ENCODE measurements at regions not wholly inside any gene's neighbourhood (a gene's known extent, or its start where the extent isn't known, plus 50 kb on each side); places are given as distances from the start of the nearest gene placed in this dataset.
"Not testable (repeated sequence)": the region's sequence is repeated elsewhere in the genome, so short reads cannot be mapped to it uniquely, and the experiment has no call there.

DNA sequence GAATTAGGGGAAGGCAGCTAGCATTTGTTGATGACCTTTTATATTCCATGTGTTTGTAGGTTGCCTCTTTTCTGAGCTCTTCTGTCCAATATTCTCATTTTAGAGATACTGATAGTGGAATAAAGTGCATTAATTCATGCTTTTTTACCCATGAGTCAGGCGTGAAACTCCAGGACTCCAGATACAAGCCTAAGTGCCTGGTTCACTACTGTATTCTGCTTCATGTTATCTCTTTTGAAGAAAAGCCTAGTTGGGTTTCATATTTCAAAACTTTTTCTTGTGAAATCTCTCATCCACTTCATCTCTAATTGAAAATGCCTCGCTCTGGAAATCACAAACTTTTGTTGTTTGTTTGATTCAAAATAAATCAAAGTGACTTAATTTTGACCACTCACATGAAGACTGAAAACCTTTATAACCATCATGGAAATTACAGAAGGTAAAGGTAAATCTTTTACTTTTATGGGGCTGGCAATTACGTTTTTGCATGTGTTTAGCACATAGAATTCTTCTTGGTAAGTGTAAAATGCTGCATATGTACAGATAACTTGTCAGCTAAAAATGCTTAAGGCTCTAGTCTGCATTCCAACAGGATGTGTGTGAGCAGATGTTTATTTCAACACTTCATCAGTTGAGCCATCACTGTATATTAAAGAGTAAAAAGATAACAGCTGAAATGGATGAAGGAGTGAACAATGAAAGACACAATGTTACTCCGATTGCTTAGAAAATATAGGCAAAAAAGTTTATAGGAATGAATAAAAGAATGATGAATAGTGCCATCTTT is 961.8 kb upstream of the CELF2 start:
- no peak overlapping the region for H3K27ac ChIP-seq (ENCODE audit: low read length)
- H3K36me3 ChIP-seq (ENCODE audit: control insufficient read depth, insufficient read depth, low read length): no peaks in the 10 kb centered on the region
- no peak overlapping the region for H3K4me3 ChIP-seq (ENCODE audit: low read length)
- WGBS (ENCODE audit: insufficient coverage): no CpG with 5 or more reads among the region's 4 CpGs
- H3K4me1 ChIP-seq (ENCODE audit: control insufficient read depth, insufficient read depth, low read length): no peaks in the 10 kb centered on the region
- DNase-seq: no peak
- no peaks in the 10 kb centered on the region for H3K27me3 ChIP-seq (ENCODE audit: control insufficient read depth, insufficient read depth, low read length)
- no peaks in the 10 kb centered on the region for H3K9me3 ChIP-seq (replicated peaks; ENCODE audit: control insufficient read depth, low read depth, low read length)

DNA sequence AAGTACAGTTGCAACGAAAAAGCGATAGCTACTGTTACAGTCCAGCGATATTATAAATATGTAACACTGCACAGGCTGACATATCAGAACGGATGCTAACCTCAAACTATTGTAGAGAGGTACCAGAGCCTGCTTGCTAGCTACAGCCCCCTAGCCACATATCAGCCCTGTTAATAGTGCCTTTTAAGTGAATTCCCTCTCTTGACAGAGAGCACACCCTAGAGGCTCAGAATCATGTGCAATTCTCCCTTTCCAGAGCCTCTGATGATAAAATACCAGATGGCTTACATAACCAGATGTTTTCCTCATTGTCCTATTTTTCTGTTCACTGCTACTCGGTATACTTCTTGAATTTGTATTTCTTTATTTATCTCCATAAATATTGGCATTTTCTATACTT is 960.7 kb upstream of the CELF2 start:
- no peaks in the 10 kb centered on the region for H3K36me3 ChIP-seq (ENCODE audit: control insufficient read depth, insufficient read depth, low read length)
- H3K27me3 ChIP-seq (ENCODE audit: control insufficient read depth, insufficient read depth, low read length): no peaks in the 10 kb centered on the region
- H3K4me3 ChIP-seq (ENCODE audit: low read length): no peak overlapping the region
- H3K27ac ChIP-seq (ENCODE audit: low read length): no peak overlapping the region
- H3K9me3 ChIP-seq (replicated peaks; ENCODE audit: control insufficient read depth, low read depth, low read length): no peaks in the 10 kb centered on the region
- peak; percentile 81 for DNase-seq
- no peaks in the 10 kb centered on the region for H3K4me1 ChIP-seq (ENCODE audit: control insufficient read depth, insufficient read depth, low read length)
- 40% methylated on average over 1 of the region's 5 CpGs for WGBS (ENCODE audit: insufficient coverage)

DNA sequence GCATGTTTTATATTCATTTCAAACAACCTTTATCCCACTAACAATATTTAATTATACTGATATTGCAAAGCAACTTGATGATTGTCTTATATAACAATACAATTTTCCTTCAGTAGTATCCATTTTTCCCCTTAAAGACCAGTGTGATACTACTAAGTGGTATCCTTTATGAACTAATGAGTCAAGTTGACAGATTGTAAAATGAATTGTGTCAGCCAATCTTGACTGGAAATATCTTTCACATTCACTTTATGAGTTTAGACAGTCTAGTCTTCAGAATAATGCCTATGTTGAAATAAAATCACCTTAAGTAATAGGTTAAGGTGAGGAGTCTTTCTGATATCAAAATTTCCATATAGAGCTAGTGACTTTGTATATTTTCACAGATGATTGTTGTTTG is 950.0 kb upstream of the CELF2 start:
- no peak for DNase-seq
- H3K27me3 ChIP-seq (ENCODE audit: control insufficient read depth, insufficient read depth, low read length): no peaks in the 10 kb centered on the region
- no peak overlapping the region for H3K27ac ChIP-seq (ENCODE audit: low read length)
- H3K36me3 ChIP-seq (ENCODE audit: control insufficient read depth, insufficient read depth, low read length): no peaks in the 10 kb centered on the region
- no peaks in the 10 kb centered on the region for H3K4me1 ChIP-seq (ENCODE audit: control insufficient read depth, insufficient read depth, low read length)
- no peaks in the 10 kb centered on the region for H3K9me3 ChIP-seq (replicated peaks; ENCODE audit: control insufficient read depth, low read depth, low read length)
- no peak overlapping the region for H3K4me3 ChIP-seq (ENCODE audit: low read length)

DNA sequence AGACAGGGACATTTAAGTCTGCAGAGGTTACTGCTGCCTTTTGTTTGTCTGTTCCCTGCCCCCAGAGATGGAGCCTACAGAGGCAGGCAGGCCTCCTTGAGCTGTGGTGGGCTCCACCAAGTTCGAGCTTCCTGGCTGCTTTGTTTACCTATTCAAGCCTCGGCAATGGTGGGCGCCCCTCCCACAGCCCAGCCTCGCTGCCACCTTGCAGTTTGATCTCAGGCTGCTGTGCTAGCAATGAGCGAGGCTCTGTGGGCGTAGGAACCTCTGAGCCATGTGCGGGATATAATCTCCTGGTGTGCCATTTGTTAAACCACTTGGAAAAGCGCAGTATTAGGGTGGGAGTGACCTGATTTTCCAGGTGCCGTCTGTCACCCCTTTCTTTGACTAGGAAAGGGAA is 942.8 kb upstream of the CELF2 start:
- WGBS (ENCODE audit: insufficient coverage): 94% methylated on average over 5 of the region's 9 CpGs

GRCh38 chr10:10078446-10078845 is 939.2 kb upstream of the CELF2 start:
- Histone ChIP-seq H3K36me3 (ENCODE audit: control insufficient read depth, insufficient read depth, low read length) (no peaks in the 10 kb centered on the region), H3K27me3 (ENCODE audit: control insufficient read depth, insufficient read depth, low read length) (no peaks in the 10 kb centered on the region), H3K4me1 (ENCODE audit: control insufficient read depth, insufficient read depth, low read length) (no peaks in the 10 kb centered on the region), H3K27ac (ENCODE audit: low read length) (no peak overlapping the region), H3K4me3 (ENCODE audit: low read length) (no peak overlapping the region), H3K9me3 (replicated peaks; ENCODE audit: control insufficient read depth, low read depth, low read length) (no peaks in the 10 kb centered on the region)
- 46% methylated on average over 4 of the region's 4 CpGs for WGBS (ENCODE audit: insufficient coverage)
- no peak for DNase-seq

More for the DNA sequence above, 942.8 kb upstream of the CELF2 start:
- H3K4me3 ChIP-seq (ENCODE audit: low read length); H3K9me3 ChIP-seq (replicated peaks; ENCODE audit: control insufficient read depth, low read depth, low read length); H3K27me3 ChIP-seq (ENCODE audit: control insufficient read depth, insufficient read depth, low read length); H3K36me3 ChIP-seq (ENCODE audit: control insufficient read depth, insufficient read depth, low read length); H3K4me1 ChIP-seq (ENCODE audit: control insufficient read depth, insufficient read depth, low read length); DNase-seq; H3K27ac ChIP-seq (ENCODE audit: low read length): not testable (repeated sequence)

GRCh38 chr10:10092581-10092980 is 925.1 kb upstream of the CELF2 start:
- peak; percentile 25 for DNase-seq
- Histone ChIP-seq H3K4me3 (ENCODE audit: low read length) (no peak overlapping the region), H3K9me3 (replicated peaks; ENCODE audit: control insufficient read depth, low read depth, low read length) (no peaks in the 10 kb centered on the region), H3K4me1 (ENCODE audit: control insufficient read depth, insufficient read depth, low read length) (peaks cover 3% of the 10 kb centered on the region), H3K36me3 (ENCODE audit: control insufficient read depth, insufficient read depth, low read length) (no peaks in the 10 kb centered on the region), H3K27ac (ENCODE audit: low read length) (no peak overlapping the region), H3K27me3 (ENCODE audit: control insufficient read depth, insufficient read depth, low read length) (no peaks in the 10 kb centered on the region)
- 37% methylated on average over 6 of the region's 6 CpGs for WGBS (ENCODE audit: insufficient coverage)

DNA sequence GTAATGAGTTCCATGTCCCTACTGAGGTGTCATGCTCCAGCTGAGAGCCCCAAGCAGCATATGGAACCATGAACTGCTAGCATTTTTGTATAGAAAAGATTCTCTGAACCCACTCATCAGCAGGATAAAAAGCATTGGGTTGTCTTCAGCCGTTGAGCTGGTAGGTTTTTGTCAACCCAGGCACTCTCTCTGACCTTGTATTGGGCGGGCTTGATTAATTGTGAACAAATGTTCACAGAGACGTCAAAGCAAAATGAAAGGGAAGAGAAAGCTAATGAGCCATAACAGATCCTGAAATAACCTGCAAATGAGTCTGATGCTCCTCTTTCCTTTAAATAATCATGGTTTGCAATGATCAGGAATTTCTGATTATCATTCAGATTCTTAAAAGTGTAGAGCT is 924.7 kb upstream of the CELF2 start:
- no peak for DNase-seq
- no peak overlapping the region for H3K4me3 ChIP-seq (ENCODE audit: low read length)
- peaks cover 3% of the 10 kb centered on the region for H3K4me1 ChIP-seq (ENCODE audit: control insufficient read depth, insufficient read depth, low read length)
- H3K9me3 ChIP-seq (replicated peaks; ENCODE audit: control insufficient read depth, low read depth, low read length): no peaks in the 10 kb centered on the region
- no peaks in the 10 kb centered on the region for H3K27me3 ChIP-seq (ENCODE audit: control insufficient read depth, insufficient read depth, low read length)
- no peaks in the 10 kb centered on the region for H3K36me3 ChIP-seq (ENCODE audit: control insufficient read depth, insufficient read depth, low read length)
- WGBS (ENCODE audit: insufficient coverage): no CpG with 5 or more reads among the region's 3 CpGs
- H3K27ac ChIP-seq (ENCODE audit: low read length): no peak overlapping the region

- Histone ChIP-seq H3K27ac (ENCODE audit: low read length) (no peak overlapping the region), H3K36me3 (ENCODE audit: control insufficient read depth, insufficient read depth, low read length) (no peaks in the 10 kb centered on the region), H3K27me3 (ENCODE audit: control insufficient read depth, insufficient read depth, low read length) (no peaks in the 10 kb centered on the region), H3K9me3 (replicated peaks; ENCODE audit: control insufficient read depth, low read depth, low read length) (no peaks in the 10 kb centered on the region), H3K4me1 (ENCODE audit: control insufficient read depth, insufficient read depth, low read length) (peaks cover 3% of the 10 kb centered on the region), H3K4me3 (ENCODE audit: low read length) (no peak overlapping the region)
- WGBS (ENCODE audit: insufficient coverage): no CpG with 5 or more reads among the region's 5 CpGs
- DNase-seq: peak; percentile 25
Observed at GRCh38 chr10:10094691-10095090, 923.0 kb upstream of the CELF2 start.

- Histone ChIP-seq H3K9me3 (replicated peaks; ENCODE audit: control insufficient read depth, low read depth, low read length) (no peaks in the 10 kb centered on the region), H3K4me1 (ENCODE audit: control insufficient read depth, insufficient read depth, low read length) (peaks cover 3% of the 10 kb centered on the region), H3K36me3 (ENCODE audit: control insufficient read depth, insufficient read depth, low read length) (no peaks in the 10 kb centered on the region), H3K27ac (ENCODE audit: low read length) (no peak overlapping the region), H3K27me3 (ENCODE audit: control insufficient read depth, insufficient read depth, low read length) (no peaks in the 10 kb centered on the region), H3K4me3 (ENCODE audit: low read length) (no peak overlapping the region)
- DNase-seq: no peak
Observed at GRCh38 chr10:10096296-10096695, 921.4 kb upstream of the CELF2 start.

GRCh38 chr10:10096898-10097297 is 920.8 kb upstream of the CELF2 start:
- 80% methylated on average over 1 of the region's 3 CpGs for WGBS (ENCODE audit: insufficient coverage)
- no peaks in the 10 kb centered on the region for H3K36me3 ChIP-seq (ENCODE audit: control insufficient read depth, insufficient read depth, low read length)
- H3K4me3 ChIP-seq (ENCODE audit: low read length): no peak overlapping the region
- no peaks in the 10 kb centered on the region for H3K9me3 ChIP-seq (replicated peaks; ENCODE audit: control insufficient read depth, low read depth, low read length)
- no peak overlapping the region for H3K27ac ChIP-seq (ENCODE audit: low read length)
- no peak for DNase-seq
- no peaks in the 10 kb centered on the region for H3K27me3 ChIP-seq (ENCODE audit: control insufficient read depth, insufficient read depth, low read length)
- peaks cover 3% of the 10 kb centered on the region for H3K4me1 ChIP-seq (ENCODE audit: control insufficient read depth, insufficient read depth, low read length)

GRCh38 chr10:10101106-10101505 is 916.6 kb upstream of the CELF2 start:
- Histone ChIP-seq H3K36me3 (ENCODE audit: control insufficient read depth, insufficient read depth, low read length) (no peaks in the 10 kb centered on the region), H3K9me3 (replicated peaks; ENCODE audit: control insufficient read depth, low read depth, low read length) (no peaks in the 10 kb centered on the region)

More at GRCh38 chr10:10101106-10101505, 916.6 kb upstream of the CELF2 start:
- Histone ChIP-seq H3K4me1 (ENCODE audit: control insufficient read depth, insufficient read depth, low read length) (no peaks in the 10 kb centered on the region), H3K27me3 (ENCODE audit: control insufficient read depth, insufficient read depth, low read length) (no peaks in the 10 kb centered on the region), H3K4me3 (ENCODE audit: low read length) (no peak overlapping the region), H3K27ac (ENCODE audit: low read length) (no peak overlapping the region)
- 81% methylated on average over 3 of the region's 5 CpGs for WGBS (ENCODE audit: insufficient coverage)
- no peak for DNase-seq
